Activated naive CD4-positive, alpha-beta T cell treated with Interleukin-2 at 50 U/mL for 16 hours (primary cell): ENCODE measurements at regions not wholly inside any gene's neighbourhood (a gene's known extent, or its start where the extent isn't known, plus 50 kb on each side); places are given as distances from the start of the nearest gene placed in this dataset.
"Not testable (repeated sequence)": the region's sequence is repeated elsewhere in the genome, so short reads cannot be mapped to it uniquely, and the experiment has no call there.

ENCODE experiments used
- DNase-seq: peaks from one replicate; pipeline ENCODE4 v3.0.0-alpha.2; 2020

DNA sequence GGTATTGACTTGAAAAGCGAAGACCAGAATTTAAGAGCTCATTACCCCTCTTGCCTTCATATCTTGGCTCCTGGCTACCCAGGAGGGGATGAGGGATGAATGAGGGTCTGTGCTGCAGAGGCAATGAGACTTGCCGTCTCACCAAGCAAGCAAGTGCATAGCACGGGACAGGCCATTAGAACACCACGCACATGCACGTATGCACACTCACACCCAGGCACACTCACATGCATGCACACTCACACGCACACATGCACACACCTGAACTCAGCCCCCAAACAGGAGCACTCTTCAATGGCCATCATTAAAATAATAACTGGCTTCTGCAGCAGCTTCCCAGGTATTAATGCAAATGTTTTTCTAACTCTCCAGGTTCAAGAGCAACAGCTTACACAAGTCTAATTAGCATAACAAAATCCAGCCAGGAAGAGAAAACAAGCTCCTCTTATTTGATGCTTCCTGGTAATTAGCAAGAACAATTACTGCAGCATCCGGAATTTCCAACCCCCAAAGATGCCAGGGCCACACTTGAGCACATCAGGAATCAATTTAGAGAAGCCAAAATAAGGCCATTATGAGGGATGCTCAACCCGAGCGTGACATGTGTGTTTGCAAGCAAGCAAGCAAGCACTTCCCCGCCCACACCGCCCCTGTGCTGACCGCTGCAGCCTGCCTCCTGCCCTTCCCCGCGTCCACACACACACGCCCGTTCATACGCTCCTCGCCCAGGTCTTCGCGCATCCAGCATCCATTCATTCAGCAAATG is 171.6 kb upstream of the TNRC6C start:
- no peak for DNase-seq

DNA sequence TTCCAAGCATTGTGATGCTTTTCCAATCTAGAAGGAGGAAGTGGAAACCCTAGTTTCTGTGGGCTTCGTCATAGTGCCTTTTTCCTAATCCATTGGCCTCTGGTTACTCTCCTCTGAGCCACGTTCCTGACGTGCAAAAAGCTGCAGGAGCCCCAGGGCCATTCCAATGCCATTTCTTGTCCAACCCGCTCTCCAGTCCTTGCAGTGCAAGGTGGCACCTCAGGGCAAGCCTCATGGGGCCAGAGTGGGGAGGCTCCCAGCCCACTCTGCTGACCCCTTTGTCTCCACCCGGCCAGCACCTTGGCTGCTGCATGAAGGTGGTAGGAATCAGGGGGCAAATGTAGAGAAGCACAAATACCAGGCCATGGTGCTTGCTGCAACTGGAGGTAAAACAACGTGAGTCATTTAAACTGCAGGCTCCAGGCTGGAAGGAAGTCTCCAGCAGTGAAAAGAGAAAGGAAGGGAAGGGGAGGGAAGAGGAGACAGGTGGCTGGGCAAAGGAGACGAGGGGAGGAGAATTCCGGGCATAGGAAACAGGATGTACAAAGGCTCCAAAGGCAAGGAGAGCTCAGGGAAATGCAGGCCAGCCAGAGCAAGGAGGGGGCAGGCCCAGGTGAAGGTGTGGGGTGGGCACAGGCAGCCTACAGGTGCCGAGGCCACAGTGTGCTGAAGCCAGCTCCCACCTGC is 168.2 kb upstream of the TNRC6C start:
- no peak for DNase-seq

DNA sequence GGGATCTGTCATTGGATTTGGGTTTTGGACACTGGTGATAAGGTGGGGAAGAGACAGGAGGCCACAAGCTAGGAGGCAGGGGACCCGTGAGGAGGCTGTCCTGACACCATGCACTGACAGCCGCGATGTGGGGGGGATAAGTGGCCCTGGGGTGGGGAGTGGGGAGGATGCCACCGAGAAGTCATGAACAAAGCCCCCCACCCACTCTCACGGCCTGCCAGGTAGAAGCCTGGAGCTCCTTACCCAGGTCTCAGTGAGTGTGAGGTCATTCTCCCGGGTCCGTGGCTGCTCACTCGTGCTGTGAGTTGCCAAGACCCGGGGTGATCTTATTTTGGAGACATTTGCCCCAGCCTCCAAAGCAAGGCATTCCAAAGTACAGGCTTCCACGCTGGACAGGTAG is 165.9 kb upstream of the TNRC6C start:
- DNase-seq: no peak

DNA sequence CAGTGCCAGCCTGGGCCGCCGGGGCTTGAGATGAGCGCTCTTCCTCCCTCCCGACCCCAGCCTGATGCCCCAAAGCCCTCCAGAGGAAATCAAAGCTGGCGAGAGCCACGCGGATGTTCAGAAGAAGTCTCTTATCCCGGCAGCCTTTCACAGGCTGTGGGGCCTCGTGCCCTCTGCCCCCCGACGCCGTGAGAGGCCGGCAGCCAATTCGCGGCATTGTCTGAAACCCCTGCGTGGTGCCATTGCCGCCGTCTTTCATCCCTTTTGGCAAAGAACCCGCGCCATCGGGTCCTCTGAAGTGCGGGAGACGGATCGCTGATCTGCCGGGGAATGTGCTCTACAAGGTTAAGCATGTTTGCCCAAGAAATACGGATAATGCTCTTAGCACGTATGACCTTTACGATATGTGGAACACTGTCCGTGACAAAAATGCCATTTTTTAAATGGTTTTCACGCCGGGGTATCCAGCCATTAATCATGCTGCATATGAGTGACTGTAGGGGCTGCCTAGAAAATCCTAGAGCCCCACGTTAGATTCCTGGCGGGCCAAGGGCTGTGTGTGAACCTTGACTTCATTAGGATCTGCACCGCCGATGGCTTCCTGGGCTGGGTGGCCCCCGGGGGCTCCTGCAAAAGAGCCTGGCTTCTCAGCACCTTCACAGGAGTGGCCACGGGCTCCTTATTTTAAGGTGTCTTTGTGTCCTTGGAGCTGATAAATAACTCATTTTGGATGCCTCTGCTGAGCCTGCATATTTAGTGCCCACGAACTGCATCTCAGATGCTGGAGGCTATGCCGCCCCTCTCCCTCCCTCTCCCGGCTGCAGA is 165.1 kb upstream of the TNRC6C start:
- DNase-seq: no peak

DNA sequence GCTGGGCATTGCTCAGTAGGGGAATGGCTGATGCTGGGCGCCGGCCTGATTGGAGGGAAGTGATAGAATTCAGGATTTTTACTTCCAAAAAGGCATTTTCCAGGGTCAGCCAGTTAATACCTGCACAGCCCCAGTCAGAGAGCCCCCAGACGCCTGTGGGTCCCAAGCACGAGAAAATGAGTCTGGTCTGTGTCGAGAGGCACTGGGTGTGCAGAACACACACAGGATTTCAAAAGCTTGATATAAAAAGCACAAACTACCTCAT is 164.6 kb upstream of the TNRC6C start:
- DNase-seq: no peak

DNA sequence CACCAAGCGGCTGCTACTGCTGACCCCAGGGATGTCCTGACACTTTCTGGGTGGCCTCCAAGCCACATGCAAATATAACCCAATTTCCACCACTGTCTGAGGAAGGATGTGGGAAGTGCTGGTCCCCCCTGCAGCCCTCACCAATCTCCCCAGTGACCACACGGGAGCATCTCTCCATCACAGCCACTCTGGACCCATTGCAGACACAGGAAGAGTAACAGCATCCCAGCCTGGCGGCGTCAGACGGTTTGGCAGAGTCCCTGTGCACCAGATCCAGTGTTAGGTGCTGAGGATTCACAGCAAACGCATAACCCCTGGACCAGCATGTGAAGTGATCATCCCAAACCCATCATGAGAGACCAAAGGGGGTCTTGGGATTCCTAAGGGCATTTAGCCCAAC is 163.7 kb upstream of the TNRC6C start:
- DNase-seq: no peak

DNA sequence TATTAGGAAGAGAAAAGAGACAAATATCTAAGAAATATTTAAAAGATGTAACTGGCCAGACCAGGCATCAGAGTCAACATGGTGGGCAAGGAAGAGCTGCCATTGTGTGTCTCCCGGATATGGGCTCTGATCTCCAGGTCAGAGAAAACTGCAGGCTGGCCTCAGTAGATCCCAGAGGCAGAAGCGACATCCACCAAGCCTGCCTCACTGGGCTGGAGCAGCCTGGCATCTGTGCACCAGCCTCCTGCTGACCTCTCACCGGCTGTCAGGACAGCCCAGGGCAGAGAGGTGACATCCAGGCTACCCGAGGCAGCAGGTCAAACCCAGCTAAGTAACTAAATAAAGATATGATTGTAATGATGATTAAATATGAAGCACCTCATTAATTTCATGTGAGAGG is 162.8 kb upstream of the TNRC6C start:
- DNase-seq: no peak

DNA sequence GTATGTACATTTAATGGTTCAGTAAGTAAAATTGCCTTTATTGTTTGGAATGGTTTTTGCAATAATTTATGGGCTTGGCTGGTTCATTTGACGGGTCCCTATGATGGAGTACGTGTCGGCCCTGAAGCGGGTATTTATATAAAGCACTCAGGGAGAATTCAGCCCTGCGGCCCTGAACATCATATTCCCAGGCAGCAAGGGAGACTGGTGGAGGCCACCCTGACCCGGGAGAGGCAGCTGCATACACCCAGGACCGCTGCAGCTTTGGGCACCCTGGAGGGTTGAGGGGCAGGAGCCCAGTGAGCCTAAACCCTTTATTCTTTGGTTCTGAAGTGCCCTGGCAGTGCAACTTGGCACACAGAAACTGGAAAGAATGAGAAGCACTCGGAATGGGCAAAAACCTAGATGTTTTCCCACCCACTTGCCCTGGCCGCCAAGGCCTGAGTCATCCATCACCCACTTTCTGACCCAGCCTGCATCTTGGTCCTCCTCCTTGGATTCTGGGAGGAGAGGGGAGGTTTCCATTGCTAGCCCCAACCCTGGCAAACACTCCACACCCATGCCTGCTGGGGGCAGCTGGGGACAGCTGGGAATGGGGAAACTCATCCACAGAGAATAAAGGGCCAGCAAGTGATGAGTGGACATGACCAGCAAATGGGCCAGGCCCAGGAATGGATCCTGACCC is 162.2 kb upstream of the TNRC6C start:
- no peak for DNase-seq

DNA sequence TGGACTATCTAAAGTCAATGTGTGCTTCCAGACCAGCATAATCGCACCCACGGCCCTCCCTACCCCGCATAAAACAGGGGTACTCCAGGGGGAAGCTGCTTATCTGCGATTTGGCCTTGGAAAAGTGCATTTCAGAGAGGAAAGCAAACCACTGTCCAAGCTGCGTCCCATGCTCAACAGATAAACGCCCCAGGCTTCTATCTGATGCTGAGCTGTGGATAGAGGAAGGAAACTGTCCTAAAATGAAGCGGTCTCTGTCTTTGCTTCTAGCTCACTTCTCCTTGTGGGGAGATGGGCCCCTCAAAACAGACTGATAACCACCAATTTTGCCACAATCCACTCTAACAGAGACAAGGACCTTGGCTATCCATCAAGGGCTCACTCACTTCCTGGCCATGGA is 160.5 kb upstream of the TNRC6C start:
- no peak for DNase-seq

DNA sequence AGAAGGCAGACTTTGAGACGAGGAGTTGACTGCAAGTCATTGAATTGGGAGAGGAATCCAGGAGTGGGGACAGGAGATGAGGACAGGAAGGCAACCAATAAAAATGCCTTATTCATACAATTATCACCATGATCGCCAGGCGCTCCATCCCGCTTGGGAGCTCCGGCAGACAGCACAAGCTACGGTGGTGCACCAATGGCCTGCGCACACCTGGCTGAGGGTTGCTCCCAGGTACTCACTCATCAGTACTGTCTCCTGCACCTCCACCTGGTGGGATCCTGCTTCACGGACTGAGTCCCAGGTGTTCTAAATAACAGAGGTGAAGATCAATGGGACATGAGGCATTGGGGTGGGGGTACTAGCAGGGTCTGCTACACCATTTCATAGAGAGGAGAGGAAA is 160.0 kb upstream of the TNRC6C start:
- DNase-seq: no peak

DNA sequence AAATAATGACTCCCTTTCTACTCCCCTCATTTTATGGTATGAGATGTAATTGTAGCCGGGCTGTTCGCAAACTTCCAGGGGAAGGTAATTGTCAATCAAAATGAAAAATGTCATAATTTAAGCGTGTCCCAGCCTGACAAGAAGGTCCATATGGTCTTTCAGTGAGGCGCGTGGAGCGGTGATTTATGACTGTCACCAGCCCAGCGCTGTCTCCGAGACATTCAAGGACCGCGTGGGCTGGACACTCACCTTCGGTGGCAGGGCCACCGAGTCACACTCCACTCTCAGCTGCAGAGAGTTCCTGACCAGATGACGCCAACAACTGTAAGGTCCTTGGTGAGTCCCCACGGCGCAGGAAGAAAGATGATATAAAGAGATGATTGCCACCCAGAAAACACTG is 157.7 kb upstream of the TNRC6C start:
- DNase-seq: no peak

DNA sequence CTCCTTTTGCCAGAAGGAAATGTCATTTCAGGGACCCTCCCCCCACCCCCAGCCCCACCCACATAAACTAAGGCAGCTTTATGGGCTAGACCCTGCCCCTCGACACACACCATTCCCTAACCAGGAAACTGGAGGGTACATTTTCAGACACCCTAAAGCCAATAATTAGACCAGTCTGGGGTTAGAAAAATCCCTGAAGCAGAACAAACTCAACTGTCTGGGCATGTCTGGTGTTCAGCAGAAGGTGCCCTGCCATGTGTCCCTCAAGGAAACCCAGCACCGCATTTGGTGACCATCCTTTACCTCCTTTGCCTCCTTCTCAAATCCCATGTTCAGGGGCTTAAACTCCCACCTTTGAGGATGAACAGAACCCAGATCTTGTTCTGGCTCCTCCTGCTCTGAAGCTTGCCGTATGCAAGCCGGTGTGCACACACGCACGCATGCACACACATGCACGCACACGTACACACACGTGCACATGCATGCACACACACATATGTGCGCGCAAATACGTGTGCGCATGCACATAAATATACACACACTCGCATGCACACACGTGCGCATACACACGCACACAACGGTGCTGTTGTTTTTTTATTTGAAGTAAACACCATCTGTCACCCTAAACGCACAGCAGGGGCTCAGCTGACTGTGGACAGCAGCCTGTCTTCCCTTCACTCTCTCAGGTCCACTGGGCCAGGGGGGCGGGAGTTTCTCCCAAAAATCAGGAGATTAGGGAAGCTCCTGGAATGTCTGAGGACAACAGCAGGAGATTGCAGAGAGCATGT is 156.8 kb upstream of the TNRC6C start:
- DNase-seq: no peak

DNA sequence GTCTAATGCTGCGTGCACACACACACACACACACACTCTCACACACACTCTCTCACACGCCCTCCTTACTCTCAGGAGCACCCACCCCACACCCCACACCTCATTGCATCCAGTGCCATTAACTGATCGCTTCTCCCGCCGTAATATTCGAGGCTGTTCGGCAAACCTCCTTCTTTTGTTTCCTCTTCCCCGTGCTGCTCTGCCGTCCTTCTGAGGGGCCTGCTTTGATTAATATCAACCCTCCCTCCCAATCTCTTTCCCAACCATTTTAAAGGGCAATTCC is 156.2 kb upstream of the TNRC6C start:
- no peak for DNase-seq

DNA sequence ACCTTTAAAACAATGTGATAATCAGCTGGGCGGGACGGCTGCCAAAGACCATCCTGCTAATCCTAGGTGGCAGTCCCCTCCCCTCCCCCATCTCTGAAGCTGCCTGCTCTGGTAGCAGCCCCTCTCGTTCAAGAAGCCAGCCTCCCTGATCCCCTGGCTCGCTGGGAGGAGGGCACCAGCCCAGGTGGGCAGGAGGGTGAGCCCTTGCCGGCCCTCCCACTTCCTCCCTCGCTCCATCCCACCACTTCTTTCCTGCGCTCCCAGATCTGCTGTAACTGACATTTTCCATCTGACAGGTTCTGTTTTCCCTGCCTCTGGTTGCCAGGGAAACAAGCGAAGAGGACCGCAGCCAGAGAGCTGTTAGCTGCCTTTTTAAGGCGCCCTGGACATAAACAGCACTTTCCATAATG is 155.7 kb upstream of the TNRC6C start:
- no peak for DNase-seq

DNA sequence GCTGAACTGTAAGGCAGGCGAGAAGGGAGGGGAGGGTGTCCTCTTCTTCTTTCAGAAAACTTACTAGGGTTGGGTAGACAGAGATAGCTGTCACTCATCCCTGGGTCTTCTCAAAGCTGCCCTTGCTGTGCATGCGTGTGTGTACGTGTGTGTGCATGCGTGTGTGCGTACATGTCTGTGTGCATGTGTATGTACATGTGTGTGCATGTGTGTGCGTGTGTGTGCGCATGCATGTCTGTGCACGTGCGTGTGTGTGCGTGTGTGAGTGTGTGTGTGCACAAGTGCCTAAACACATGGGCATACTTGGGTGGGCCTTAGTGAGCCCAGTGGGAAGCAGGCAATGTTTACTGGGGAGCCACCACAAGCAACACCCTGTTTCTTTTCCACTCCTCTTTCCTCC is 154.8 kb upstream of the TNRC6C start:
- DNase-seq: no peak

DNA sequence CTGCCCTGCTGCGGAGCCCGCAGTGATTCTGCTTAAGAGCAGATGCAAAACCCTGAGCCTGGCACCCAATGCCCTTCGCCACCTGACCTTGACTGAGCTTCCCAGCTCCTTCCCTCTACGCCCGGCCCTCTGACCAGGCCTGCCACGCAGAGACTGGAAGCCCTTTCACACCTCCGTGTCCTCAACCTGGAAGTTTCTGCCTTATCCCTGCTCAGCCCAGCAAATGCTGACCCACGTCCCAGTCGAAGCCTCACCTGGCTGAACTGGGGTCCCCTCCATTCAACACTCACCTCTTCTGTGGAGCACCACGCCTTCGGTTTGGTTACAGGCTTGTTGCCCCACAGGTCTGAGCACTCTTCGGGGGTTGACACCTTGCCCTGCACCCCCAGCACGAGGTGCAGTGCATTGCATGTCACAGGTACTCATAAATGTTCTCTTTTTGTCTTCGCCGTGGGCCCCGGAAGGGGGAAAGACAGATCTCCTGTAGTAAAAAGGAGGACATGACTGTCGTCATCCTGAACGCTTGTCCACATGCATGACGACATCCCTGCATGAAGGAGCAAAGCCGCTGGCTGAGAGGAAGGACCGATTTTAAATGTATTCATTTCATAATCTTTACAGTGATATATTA is 153.6 kb upstream of the TNRC6C start:
- no peak for DNase-seq

DNA sequence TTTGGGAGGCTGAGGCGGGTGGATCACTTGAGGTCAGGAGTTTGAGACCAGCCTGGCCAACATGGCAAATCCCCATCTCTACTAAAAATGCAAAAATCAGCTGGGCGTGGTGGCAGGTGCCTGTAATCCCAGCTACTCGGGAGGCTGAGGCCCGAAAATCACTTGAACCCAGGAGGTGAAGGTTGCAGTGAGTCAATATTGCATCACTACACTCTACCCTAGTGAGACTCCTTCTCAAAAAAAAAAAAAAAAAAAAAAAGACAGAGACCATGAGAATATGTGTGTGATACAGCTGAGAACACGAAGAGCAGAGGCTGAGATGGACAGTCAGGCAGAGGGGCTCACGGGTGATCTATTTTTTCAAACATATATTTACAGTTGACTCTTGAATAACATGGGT is 152.5 kb upstream of the TNRC6C start:
- not testable (repeated sequence) for DNase-seq

DNA sequence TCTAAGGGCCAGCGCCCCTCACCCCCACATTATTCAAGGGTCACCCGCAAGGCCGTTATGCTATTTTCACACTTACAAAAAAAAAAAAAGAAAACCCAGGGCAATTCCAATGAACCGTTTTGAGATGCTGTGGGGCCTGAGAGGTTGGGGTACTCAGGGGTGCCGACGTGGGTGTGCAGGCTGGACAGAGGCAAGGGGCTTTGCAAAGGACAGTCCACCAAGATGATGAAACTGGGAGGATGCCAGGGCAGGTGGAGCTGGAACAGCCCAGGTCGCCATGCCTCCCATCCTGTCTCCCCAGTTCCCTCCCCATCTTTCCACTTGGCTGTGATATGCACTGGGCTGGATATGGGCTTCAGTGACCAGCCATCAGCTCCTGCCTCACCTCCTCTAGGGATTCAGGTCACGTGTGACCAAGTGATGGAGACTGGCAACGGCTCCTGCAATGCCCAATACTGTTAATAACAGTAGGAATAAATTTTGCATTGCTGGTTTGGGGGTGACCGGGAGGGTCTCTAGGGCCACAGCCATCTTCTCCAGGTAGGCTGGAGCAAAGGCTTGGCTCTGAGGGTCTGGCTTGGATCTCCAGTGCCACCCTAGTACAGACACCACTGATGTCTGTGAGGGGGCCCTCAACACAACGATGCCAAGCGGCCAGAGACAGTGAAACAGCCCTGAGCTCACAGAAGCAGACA is 151.3 kb upstream of the TNRC6C start:
- no peak for DNase-seq

DNA sequence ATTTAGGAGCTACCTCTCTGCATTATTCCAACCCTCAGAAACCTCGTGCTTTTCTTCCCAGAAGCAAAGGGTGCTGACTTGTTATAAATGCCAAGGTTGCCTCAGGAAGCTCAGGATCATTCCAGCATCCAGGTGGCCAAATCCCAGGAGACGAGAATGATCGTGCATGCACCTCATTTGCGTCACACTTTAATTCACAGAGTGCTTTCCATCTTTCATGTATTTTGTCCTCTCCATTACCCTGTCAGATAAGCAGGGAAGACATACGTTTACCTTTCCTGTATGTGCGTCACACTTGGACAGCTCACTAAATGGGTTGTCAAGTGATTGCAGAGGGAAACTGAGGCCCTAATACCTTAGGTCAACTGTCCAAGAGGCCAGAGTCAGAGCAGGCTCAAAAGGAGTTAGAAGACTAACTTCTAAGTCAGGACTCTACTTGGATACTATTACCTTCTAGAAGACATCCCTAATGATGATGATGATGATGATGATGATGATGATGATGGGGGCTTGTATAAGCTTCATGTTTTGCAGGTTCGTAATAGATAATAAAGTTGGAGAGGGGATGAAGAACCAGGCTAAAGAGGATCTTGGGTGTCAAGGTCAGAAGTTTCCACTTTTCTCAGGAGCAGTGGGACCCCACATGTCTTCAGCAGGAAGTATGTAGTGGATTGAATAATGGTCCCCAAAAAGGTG is 150.6 kb upstream of the TNRC6C start:
- no peak for DNase-seq

DNA sequence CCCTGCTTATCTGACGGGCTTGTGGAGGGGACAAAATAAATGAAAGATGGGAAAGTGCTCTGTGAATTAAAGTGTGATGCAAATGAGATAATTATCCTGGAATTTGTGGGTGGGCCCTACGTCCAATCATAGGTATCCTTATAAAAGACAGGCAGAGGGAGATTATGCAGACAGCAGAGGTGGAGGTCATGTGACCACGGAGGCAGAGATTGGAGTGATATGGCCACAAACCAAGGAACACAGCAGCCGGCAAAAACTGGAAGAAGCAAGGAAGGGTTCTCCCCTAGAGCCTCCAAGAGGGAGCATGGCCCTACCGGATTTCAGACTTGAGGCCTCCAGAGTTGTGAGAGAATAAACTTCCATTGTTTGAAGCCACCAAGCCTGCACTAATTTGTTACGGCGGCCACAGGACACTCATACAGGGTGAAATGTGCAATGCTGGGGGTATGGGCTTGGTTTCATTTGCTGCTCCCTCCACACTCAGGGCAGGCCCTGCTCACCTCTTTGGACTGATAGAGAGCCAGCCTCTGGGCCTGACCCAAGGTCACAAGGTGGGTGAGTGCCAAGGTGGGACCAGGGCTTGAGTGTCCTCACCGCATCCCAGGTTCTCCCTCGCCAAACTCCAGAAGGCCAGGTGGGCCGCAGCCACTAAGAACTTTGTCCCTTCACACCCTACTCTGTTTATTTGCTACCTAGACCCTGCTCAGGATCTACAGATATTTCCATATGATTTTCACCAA is 149.6 kb upstream of the TNRC6C start:
- no peak for DNase-seq

DNA sequence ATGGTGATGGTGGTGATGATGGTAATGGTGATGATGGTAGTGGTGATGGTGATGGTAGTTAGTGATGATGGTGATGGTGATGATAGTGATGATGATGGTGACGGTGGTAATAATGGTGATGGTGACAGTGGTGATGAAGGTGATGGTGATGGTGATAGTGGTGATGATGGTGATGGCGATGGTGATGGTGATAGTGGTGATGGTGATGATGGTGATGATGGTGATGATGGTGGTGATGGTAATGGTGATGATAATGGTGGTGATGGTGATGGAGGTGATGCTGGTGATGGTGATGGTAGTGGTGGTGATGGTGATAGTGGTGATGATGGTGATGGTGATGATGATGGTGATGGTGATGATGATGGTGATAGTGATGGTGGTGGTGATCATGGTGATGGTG is 148.7 kb upstream of the TNRC6C start:
- DNase-seq: no peak
